Heart left ventricle (tissue), 13 donors: ENCODE measurements at regions not wholly inside any gene's neighbourhood (a gene's known extent, or its start where the extent isn't known, plus 50 kb on each side); places are given as distances from the start of the nearest gene placed in this dataset.

ENCODE experiments used
- CTCF ChIP-seq, 12 donors: fragments of 200-600 bp; sonication (generic) in 4 of 12; IDR thresholded peaks; one replicate each; pipeline versions ENCODE4 v1.5.0 to v1.8.0; 2018 to 2022; ENCODE audit warnings: antibody characterized with exemption in 12 of 12, mild to moderate bottlenecking in 5 of 12
- POLR2A ChIP-seq, 2 donors: fragments of 450-650 bp; IDR thresholded peaks; one replicate each; pipeline ENCODE4 v1.6.1; 2017; ENCODE audit warnings: antibody characterized with exemption in 2 of 2, mild to moderate bottlenecking in 2 of 2, moderate library complexity in 2 of 2
- donor health status: ischemic (EF 13 %, LVEDD 7.1; RV severe dilation, severe dysfunction).
- donor health status: DM: no; HTN: yes; CAD: no.
- donor health status: DM: no; HTN: no; CAD: no.
- donor health status: ischemic (EF 25% LVEDD 6.9; RV normal size, moderate dysfunction).
- donor health status: ischemic (EF 25% LVEDD 5.7; RV mildly dilated, moderate dysfunction).
- donor health status: ischemic (EF 35%, LVEDD 5.7; RV mildly dilated, moderate dysfunction).
- donor health status: nonischemic (EF 11% LVEDD 7.7; RV severe dilation, severe dysfunction).
- donor health status: DM: yes; HTN: yes; CAD: no.
- donor health status: PGD.
- donor health status: ischemic (EF 29% LVEDD 5.4; RV normal size, mild dysfunction).
- donor health status: nonischemic (EF 23%, LVEDD 6.1; RV moderate dilation, normal function).

- TF ChIP-seq CTCF (IDR thresholded peaks at IDR 0.05) (no peak), POLR2A (IDR thresholded peaks at IDR 0.05) (no peak)
These were observed 61.3 kb upstream of the UNC5C start for GRCh38 chr4:95610061-95610569.
